ENCODE measurements at regions not wholly inside any gene's neighbourhood (a gene's known extent, or its start where the extent isn't known, plus 50 kb on each side); places are given as distances from the start of the nearest gene placed in this dataset.

DNA sequence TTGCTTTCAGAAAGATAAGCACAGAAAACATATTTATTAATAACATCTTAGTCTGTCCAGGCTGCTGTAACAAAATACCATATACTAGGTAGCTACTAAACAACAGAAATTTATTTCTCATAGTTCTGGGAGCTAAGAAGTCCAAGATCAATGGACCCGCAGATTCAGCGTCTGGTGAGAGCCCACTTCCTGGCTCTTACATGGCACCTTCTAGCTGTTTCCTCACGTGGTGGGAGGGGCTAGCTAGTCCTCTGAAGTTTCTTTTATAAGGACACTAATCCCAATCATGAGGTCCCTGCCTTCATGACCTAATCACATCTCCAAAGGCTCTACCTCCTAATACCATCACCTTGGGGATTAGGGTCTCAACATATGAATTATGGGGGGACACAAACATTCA, 57.2 kb upstream of the AFF2 start:
- intact Hi-C loops (cut with micrococcal nuclease) (no loop called here), dilution Hi-C loops (cut with MboI; ENCODE audit: extremely low pct_ligation_motif_present, low sequenced_read_pairs) (no loop called here)
- no peaks in the 10 kb centered on the region for H3K36me3 ChIP-seq (ENCODE audit: control insufficient read depth in 2 of 2, extremely low read depth in 1 of 2, insufficient read depth in 2 of 2, low read length in 2 of 2)
- BruUV-seq (replicated peaks) = no TSS peak
- POLR2A ChIA-PET = no interaction called here
- no peaks in the 10 kb centered on the region for H3K27me3 ChIP-seq (ENCODE audit: control insufficient read depth in 2 of 2, insufficient read depth in 2 of 2, low read length in 2 of 2)
- H3K4me2 ChIP-seq (ENCODE audit: insufficient read depth, low read length) = no peak overlapping the region
- DNase-seq (ENCODE audit: low read depth, low spot score) (no peak), FAIRE-seq (no peak)
- no peak overlapping the region for H3K27ac ChIP-seq (ENCODE audit: insufficient read depth, low read depth, low read length)
- no peak for TF ChIP-seq JUN (IDR thresholded peaks at IDR 0.05; ENCODE audit: borderline replicate concordance, insufficient read depth, insufficient read length, low read depth)
- TF ChIP-seq, protein P1, sequence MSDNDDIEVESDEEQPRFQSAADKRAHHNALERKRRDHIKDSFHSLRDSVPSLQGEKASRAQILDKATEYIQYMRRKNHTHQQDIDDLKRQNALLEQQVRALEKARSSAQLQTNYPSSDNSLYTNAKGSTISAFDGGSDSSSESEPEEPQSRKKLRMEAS (IDR thresholded peaks at IDR 0.05; ENCODE audit: insufficient read depth, insufficient read length) = no peak
- no peak for TF ChIP-seq GATA2 (IDR thresholded peaks at IDR 0.05; ENCODE audit: insufficient read depth, insufficient read length, low read depth, low read length)
- TF ChIP-seq POLR2A (IDR thresholded peaks at IDR 0.05; ENCODE audit: low read depth, low read length) = no peak
- H3K4me3 ChIP-seq (replicated peaks in 1 of 3; ENCODE audit: insufficient read depth in 1 of 3, low read depth in 1 of 3, low read length in 3 of 3) = no peak overlapping the region
- H3K4me1 ChIP-seq (ENCODE audit: control insufficient read depth, extremely low read depth, insufficient read depth, low read length) = no peaks in the 10 kb centered on the region
- no peaks in the 10 kb centered on the region for H3K79me2 ChIP-seq (ENCODE audit: control insufficient read depth, insufficient read depth, low read length)
- CTCF ChIA-PET = no interaction called here
- no peaks in the 10 kb centered on the region for H3K9me1 ChIP-seq (replicated peaks; ENCODE audit: control insufficient read depth, extremely low read depth, insufficient read depth, low read length)
- no peaks in the 10 kb centered on the region for H4K20me1 ChIP-seq (replicated peaks; ENCODE audit: control insufficient read depth, extremely low read depth, insufficient read depth, low read length)
- no peaks in the 10 kb centered on the region for H3K9me3 ChIP-seq (replicated peaks; ENCODE audit: control insufficient read depth, insufficient read depth, low read length)
- no peak overlapping the region for H3K9ac ChIP-seq (replicated peaks; ENCODE audit: extremely low read depth, insufficient read depth, low read length)
- H2AFZ ChIP-seq (ENCODE audit: low read depth, low read length) = no peak overlapping the region

DNA sequence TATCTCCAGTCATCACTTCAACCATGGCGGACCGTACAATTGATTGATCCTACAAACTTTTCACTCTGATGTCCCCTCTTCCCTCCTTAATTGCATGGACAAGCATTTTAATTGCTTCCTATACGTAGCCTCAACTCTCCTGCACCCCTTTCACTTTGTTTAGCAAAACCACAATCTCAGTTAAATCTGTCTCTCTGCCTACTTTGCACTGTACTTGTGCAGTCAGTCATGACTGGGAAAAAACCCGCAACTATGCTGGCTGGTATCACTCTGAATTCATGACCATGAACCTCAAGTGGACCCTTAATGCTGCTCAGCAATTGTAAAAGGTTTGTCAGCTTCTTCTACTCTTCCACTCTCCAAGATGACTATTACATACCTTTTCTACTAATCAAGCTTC, 51.7 kb upstream of the AFF2 start:
- CTCF ChIA-PET = no interaction called here
- intact Hi-C loops (cut with micrococcal nuclease) = no loop called here
- no peak overlapping the region for H3K4me2 ChIP-seq (ENCODE audit: insufficient read depth, low read length)
- H2AFZ ChIP-seq (ENCODE audit: low read depth, low read length) = no peak overlapping the region
- FAIRE-seq = no peak
- POLR2A ChIA-PET = no interaction called here
- H3K9me3 ChIP-seq (replicated peaks; ENCODE audit: control insufficient read depth, insufficient read depth, low read length) = no peaks in the 10 kb centered on the region
- H3K9me1 ChIP-seq (replicated peaks; ENCODE audit: control insufficient read depth, extremely low read depth, insufficient read depth, low read length) = no peaks in the 10 kb centered on the region
- no peak for DNase-seq (ENCODE audit: low read depth, low spot score)
- no peaks in the 10 kb centered on the region for H3K27me3 ChIP-seq (ENCODE audit: control insufficient read depth in 2 of 2, insufficient read depth in 2 of 2, low read length in 2 of 2)
- BruUV-seq (replicated peaks) = no TSS peak
- no peaks in the 10 kb centered on the region for H3K79me2 ChIP-seq (ENCODE audit: control insufficient read depth, insufficient read depth, low read length)
- H3K4me3 ChIP-seq (replicated peaks in 1 of 3; ENCODE audit: insufficient read depth in 1 of 3, low read depth in 1 of 3, low read length in 3 of 3) = no peak overlapping the region
- no peaks in the 10 kb centered on the region for H3K36me3 ChIP-seq (ENCODE audit: control insufficient read depth in 2 of 2, extremely low read depth in 1 of 2, insufficient read depth in 2 of 2, low read length in 2 of 2)
- H3K27ac ChIP-seq (ENCODE audit: insufficient read depth, low read depth, low read length) = no peak overlapping the region
- TF ChIP-seq, protein P2, sequence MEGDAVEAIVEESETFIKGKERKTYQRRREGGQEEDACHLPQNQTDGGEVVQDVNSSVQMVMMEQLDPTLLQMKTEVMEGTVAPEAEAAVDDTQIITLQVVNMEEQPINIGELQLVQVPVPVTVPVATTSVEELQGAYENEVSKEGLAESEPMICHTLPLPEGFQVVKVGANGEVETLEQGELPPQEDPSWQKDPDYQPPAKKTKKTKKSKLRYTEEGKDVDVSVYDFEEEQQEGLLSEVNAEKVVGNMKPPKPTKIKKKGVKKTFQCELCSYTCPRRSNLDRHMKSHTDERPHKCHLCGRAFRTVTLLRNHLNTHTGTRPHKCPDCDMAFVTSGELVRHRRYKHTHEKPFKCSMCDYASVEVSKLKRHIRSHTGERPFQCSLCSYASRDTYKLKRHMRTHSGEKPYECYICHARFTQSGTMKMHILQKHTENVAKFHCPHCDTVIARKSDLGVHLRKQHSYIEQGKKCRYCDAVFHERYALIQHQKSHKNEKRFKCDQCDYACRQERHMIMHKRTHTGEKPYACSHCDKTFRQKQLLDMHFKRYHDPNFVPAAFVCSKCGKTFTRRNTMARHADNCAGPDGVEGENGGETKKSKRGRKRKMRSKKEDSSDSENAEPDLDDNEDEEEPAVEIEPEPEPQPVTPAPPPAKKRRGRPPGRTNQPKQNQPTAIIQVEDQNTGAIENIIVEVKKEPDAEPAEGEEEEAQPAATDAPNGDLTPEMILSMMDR (IDR thresholded peaks at IDR 0.05; ENCODE audit: extremely low read depth in 1 of 2, insufficient read depth in 1 of 2, low read depth in 1 of 2, low read length in 2 of 2) = no peak
- TF ChIP-seq FOS (IDR thresholded peaks at IDR 0.05; ENCODE audit: borderline replicate concordance, insufficient read depth, low read length) = no peak
- no peak overlapping the region for H3K9ac ChIP-seq (replicated peaks; ENCODE audit: extremely low read depth, insufficient read depth, low read length)
- H4K20me1 ChIP-seq (replicated peaks; ENCODE audit: control insufficient read depth, extremely low read depth, insufficient read depth, low read length) = no peaks in the 10 kb centered on the region
- no peaks in the 10 kb centered on the region for H3K4me1 ChIP-seq (ENCODE audit: control insufficient read depth, extremely low read depth, insufficient read depth, low read length)
- dilution Hi-C loops (cut with MboI; ENCODE audit: extremely low pct_ligation_motif_present, low sequenced_read_pairs) = no loop called here

All from endothelial cell of umbilical vein (primary cell).